ENCODE measurements at regions not wholly inside any gene's neighbourhood (a gene's known extent, or its start where the extent isn't known, plus 50 kb on each side); places are given as distances from the start of the nearest gene placed in this dataset.

DNA sequence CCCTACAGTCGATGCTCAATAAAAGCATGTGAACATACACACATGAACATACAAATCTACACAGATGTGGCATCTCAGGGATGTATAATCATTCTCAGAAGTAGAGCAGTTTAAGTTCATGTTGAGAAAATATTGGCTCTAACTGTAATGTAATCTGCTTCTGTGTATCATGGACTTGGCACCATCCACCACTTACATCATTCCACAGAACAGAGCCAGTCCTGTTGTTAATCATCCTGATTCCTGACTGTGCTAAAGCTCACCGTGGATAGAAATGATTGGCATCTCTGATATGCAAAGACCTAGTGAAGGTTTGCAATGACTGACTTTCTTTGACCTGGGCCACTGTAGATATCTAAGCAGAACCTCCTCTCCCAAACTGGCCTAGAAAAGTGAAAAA, 1141.3 kb downstream of the BCL11B start:
- no peak for TF ChIP-seq RAD21 (IDR thresholded peaks at IDR 0.05; ENCODE audit: low read length)
- no peak for TF ChIP-seq RCOR1 (IDR thresholded peaks at IDR 0.05; ENCODE audit: insufficient replicate concordance, low read length)
- TF ChIP-seq MAZ (IDR thresholded peaks at IDR 0.05; ENCODE audit: borderline replicate concordance, low read depth, low read length), result no peak
- TF ChIP-seq, protein P1, sequence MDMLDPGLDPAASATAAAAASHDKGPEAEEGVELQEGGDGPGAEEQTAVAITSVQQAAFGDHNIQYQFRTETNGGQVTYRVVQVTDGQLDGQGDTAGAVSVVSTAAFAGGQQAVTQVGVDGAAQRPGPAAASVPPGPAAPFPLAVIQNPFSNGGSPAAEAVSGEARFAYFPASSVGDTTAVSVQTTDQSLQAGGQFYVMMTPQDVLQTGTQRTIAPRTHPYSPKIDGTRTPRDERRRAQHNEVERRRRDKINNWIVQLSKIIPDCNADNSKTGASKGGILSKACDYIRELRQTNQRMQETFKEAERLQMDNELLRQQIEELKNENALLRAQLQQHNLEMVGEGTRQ (IDR thresholded peaks at IDR 0.05; ENCODE audit: low read depth, low read length), result no peak
- TF ChIP-seq, protein P2, sequence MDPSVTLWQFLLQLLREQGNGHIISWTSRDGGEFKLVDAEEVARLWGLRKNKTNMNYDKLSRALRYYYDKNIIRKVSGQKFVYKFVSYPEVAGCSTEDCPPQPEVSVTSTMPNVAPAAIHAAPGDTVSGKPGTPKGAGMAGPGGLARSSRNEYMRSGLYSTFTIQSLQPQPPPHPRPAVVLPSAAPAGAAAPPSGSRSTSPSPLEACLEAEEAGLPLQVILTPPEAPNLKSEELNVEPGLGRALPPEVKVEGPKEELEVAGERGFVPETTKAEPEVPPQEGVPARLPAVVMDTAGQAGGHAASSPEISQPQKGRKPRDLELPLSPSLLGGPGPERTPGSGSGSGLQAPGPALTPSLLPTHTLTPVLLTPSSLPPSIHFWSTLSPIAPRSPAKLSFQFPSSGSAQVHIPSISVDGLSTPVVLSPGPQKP (IDR thresholded peaks at IDR 0.05; ENCODE audit: borderline replicate concordance, low read depth, low read length), result no peak
- no peak for TF ChIP-seq NFE2L2 (IDR thresholded peaks at IDR 0.05; ENCODE audit: low read depth, low read length)
- no peak for TF ChIP-seq RFX5 (IDR thresholded peaks at IDR 0.05; ENCODE audit: low read depth, low read length)
- TF ChIP-seq BHLHE40 (IDR thresholded peaks at IDR 0.05; ENCODE audit: low read depth, low read length), result no peak
- no peak for TF ChIP-seq CHD1 (IDR thresholded peaks at IDR 0.05; ENCODE audit: low read depth, low read length)
- no peak for TF ChIP-seq POLR2A (IDR thresholded peaks at IDR 0.05; ENCODE audit: low read depth, low read length)
- no peak for TF ChIP-seq FOS (IDR thresholded peaks at IDR 0.05; ENCODE audit: low read depth, low read length)
- TF ChIP-seq, protein P3, sequence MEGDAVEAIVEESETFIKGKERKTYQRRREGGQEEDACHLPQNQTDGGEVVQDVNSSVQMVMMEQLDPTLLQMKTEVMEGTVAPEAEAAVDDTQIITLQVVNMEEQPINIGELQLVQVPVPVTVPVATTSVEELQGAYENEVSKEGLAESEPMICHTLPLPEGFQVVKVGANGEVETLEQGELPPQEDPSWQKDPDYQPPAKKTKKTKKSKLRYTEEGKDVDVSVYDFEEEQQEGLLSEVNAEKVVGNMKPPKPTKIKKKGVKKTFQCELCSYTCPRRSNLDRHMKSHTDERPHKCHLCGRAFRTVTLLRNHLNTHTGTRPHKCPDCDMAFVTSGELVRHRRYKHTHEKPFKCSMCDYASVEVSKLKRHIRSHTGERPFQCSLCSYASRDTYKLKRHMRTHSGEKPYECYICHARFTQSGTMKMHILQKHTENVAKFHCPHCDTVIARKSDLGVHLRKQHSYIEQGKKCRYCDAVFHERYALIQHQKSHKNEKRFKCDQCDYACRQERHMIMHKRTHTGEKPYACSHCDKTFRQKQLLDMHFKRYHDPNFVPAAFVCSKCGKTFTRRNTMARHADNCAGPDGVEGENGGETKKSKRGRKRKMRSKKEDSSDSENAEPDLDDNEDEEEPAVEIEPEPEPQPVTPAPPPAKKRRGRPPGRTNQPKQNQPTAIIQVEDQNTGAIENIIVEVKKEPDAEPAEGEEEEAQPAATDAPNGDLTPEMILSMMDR (conservative IDR thresholded peaks at IDR 0.05; ENCODE audit: low read depth, low read length), result no peak
- TF ChIP-seq MAFK (IDR thresholded peaks at IDR 0.05; ENCODE audit: low read depth, low read length), result no peak
- no peak for TF ChIP-seq SMC3 (IDR thresholded peaks at IDR 0.05; ENCODE audit: low read depth, low read length)
- TF ChIP-seq CEBPB (IDR thresholded peaks at IDR 0.05; ENCODE audit: low read depth, low read length), result no peak
- Histone ChIP-seq H3K23ac (ENCODE audit: low read depth, low read length) (no peak overlapping the region), H2BK5ac (ENCODE audit: low read depth, low read length, poor library complexity, severe bottlenecking) (no peak overlapping the region), H3K36me3 (ENCODE audit: control insufficient read depth, insufficient read depth, low read length) (no peaks in the 10 kb centered on the region), H3K18ac (ENCODE audit: low read depth, low read length) (no peak overlapping the region), H3K9me1 (ENCODE audit: insufficient read depth, low read length) (no peaks in the 10 kb centered on the region), H3K14ac (replicated peaks; ENCODE audit: low read depth, low read length) (no peak overlapping the region), H3K56ac (ENCODE audit: extremely low read depth, insufficient read depth, low read length) (no peak overlapping the region), H3K9me3 (ENCODE audit: control insufficient read depth, insufficient read depth, low read length) (peaks cover 19% of the 10 kb centered on the region), H4K8ac (ENCODE audit: low read depth in 2 of 2, low read length in 2 of 2) (no peak overlapping the region), H4K91ac (ENCODE audit: insufficient read depth, low read depth, low read length) (no peak overlapping the region), H2AFZ (replicated peaks; ENCODE audit: low read length, poor library complexity) (no peak overlapping the region), H3K4me2 (ENCODE audit: low read depth, low read length) (no peak overlapping the region), H2AK9ac (replicated peaks; ENCODE audit: low read depth, low read length, poor library complexity) (no peak overlapping the region), H3K9ac (ENCODE audit: low read depth, low read length) (no peak overlapping the region), H2BK15ac (ENCODE audit: low read depth, low read length) (no peak overlapping the region), H4K5ac (ENCODE audit: low read depth, low read length) (no peak overlapping the region), H2BK120ac (ENCODE audit: low read depth, low read length) (no peak overlapping the region), H3K4me3 (ENCODE audit: insufficient read depth, low read depth, low read length) (no peak overlapping the region), H3K4ac (ENCODE audit: low read depth, low read length) (no peak overlapping the region), H3K4me1 (ENCODE audit: control insufficient read depth, insufficient read depth, low read length) (no peaks in the 10 kb centered on the region), H2BK20ac (ENCODE audit: low read depth, low read length) (no peak overlapping the region), H3K79me1 (ENCODE audit: low read depth in 1 of 2, low read length in 2 of 2) (no peaks in the 10 kb centered on the region), H3K27me3 (ENCODE audit: control insufficient read depth, insufficient read depth, low read length) (no peaks in the 10 kb centered on the region), H3K27ac (ENCODE audit: insufficient read depth, low read length) (no peak overlapping the region), H4K20me1 (ENCODE audit: insufficient read depth, low read length) (no peaks in the 10 kb centered on the region), H2AK5ac (ENCODE audit: low read depth, low read length) (no peak overlapping the region)
- CTCF ChIA-PET, result no interaction called here
- in situ Hi-C loops (cut with MboI; ENCODE audit: low sequenced_read_pairs), result no loop called here
- BruUV-seq (replicated peaks), result no TSS peak
- DNase-seq (no peak), ATAC-seq (ENCODE audit: low read depth) (no peak)
- dilution Hi-C loops (cut with HindIII; ENCODE audit: low sequenced_read_pairs, unreplicated experiment), result no loop called here
- no CpG with 5 or more reads among the region's 2 CpGs for WGBS, 2 experiments (ENCODE audit: extremely low coverage in 2 of 2, insufficient read length in 1 of 2)
- intact Hi-C loops (cut with micrococcal nuclease), result no loop called here
- POLR2A ChIA-PET (ENCODE audit: unreplicated experiment), result no interaction called here

All from IMR-90 (cell line).